NCI-H345 treated with DMSO at 0.1 percent for 48 hours (cell line): ENCODE measurements at regions not wholly inside any gene's neighbourhood (a gene's known extent, or its start where the extent isn't known, plus 50 kb on each side); places are given as distances from the start of the nearest gene placed in this dataset.

Source experiments
- DNase-seq: peaks from one replicate; lab custom pipeline; 2025; ENCODE audit not compliant: unreplicated experiment; lab: John Stamatoyannopoulos, UW

GRCh38 chr15:62785881-62786828 lies 256.4 kb upstream of the TPM1 start:
- no peak for DNase-seq

DNA sequence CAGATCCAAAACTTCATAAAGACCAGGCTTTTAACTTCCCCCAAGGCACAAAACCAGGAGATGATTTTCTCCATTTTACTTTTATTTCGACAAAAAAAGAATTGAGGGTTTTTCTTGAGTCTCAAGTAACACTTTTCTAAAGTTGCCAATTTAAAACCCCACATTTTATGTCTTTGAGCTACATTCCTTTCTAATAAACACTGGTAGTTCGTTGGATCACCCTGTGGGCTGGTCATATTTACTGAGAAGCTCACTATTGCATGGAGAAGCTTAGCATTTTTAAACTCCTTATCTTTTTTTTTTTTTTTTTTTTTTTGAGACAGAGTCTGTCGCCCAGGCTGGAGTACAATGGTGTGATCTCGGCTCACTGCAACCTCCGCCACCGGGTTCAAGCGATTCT lies 255.1 kb upstream of the TPM1 start:
- DNase-seq: no peak

- DNase-seq: no peak
These were observed 254.3 kb upstream of the TPM1 start for GRCh38 chr15:62788224-62788623.

- DNase-seq: no peak
These were observed 252.0 kb upstream of the TPM1 start for GRCh38 chr15:62790546-62790945.

GRCh38 chr15:62791694-62792093 lies 250.9 kb upstream of the TPM1 start:
- DNase-seq: no peak

DNA sequence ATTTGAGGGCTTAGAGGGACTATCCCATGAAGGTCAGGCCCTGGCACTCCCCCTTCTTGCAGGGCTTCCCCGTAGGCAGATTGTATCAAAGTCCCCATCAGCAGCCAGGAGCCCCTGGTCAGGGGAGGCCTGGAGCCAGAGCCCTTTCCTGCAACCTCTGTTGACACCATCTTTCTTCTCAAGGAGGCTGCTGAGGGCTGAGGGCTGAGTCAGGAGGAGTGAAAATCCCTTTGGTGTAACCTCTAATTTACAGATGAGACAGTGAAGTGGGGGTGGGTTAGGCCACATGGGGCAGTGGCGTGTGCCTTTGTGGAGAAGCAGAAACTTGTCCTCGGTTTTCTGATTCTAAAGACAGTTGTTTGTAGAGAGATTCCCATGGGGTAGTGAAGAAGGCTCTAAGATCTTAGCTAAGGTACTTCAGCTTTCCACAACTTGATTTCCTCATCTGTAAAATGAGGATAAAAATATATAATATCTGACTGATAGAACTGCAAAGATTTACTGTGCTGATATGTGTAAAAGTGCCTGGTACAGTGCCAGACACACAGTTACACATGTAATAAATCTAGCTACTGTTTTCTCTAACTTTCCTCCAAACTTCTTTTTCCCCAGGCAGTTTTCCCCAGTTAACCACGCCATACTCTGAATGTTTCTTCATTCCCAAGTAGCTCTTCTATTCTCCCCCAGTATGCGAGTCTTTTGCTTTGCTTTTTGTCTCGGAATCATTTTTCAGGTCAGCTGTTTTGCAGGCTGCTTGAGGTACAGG lies 249.4 kb upstream of the TPM1 start:
- DNase-seq: no peak

GRCh38 chr15:62793752-62794144 lies 248.8 kb upstream of the TPM1 start:
- DNase-seq: no peak

GRCh38 chr15:62795171-62795570 lies 247.4 kb upstream of the TPM1 start:
- no peak for DNase-seq

DNA sequence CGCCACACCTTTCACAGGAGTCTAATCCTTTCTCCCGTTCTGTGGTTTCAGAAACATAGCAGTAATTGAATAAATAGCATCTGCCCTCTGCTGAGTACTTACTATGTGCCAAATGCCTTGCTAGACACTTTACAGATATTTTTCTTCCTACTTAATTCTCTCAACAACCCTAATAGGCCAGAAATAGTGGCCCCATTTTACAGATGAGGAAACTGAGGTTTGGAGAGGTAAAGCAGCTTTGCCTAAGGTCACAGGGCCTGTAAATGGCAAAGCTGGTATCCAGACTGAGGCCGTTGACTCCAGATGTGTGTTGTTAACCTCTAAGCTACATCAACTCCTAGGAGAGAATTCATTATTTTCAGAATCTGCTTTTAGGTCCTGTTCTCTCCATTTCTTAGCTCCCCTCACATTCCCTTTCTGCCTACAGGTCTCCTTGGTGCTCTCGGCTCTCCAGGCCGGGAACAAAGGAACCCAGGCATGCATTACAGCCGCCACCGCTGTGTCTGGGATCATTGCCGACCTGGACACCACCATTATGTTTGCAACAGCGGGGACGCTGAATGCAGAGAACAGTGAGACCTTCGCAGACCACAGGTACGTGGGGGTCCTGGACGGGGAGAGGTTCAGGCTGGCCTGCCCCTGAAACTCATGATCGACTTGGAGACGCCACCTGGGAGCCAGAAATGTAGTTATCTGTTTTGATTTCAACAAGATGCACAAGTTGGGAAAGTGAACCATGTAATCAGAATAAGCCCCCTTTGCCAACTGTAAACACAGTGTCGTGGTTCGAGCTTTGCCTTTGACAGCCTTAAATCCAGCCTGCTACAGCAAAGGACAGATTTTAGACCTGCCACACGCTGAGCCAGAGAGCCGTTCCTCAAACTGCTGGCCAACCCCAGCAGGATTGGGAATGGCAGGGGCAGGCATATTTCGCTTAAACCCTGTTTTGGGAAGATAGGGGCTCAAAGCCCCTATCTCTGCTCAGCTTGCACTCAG lies 246.5 kb upstream of the TPM1 start:
- DNase-seq: no peak

- no peak for DNase-seq
These were observed 245.4 kb upstream of the TPM1 start for GRCh38 chr15:62797171-62797570.

GRCh38 chr15:62798536-62798935 lies 244.0 kb upstream of the TPM1 start:
- DNase-seq: no peak

GRCh38 chr15:62799037-62799436 lies 243.5 kb upstream of the TPM1 start:
- peak; percentile 51 for DNase-seq

DNA sequence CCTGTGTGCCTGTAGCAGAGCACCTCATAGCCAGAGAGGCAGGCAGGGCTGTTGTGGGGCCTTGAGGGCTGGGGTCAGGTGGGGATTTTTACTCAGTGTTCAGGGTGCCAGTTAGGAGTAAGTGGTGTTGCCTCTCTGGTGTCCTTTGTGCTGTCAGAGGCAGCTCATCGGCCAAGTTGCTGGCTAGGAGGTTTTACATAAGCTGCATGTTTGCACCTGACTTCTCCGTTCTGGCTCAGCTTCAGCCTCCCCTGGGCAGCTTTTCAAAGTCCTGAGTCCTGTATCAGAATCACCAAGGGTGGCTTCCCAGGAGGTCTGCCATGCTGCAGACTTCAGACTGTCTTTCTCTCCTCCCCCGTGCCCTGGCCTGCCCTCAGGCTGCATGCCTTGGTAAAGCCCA lies 242.6 kb upstream of the TPM1 start:
- DNase-seq: no peak

DNA sequence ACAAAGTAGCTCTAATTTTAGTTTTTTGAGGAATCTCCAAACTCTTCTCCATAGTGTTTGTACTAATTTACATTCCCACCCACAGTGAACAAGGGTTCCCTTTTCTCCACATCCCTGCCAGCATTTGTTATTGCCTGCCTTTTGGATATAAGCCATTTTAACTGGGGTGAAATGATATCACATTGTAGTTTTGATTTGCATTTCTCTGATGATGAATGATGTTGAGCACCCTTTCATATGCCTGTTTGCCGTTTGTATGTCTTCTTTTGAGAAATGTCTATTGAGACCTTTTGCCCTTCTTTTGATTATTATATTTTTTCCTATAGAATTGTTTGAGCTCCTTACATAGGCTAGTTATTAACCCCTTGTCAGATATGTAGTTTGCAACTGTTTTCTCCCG lies 239.9 kb upstream of the TPM1 start:
- DNase-seq: no peak

- DNase-seq: no peak
These were observed 238.6 kb upstream of the TPM1 start for GRCh38 chr15:62803856-62804400.

DNA sequence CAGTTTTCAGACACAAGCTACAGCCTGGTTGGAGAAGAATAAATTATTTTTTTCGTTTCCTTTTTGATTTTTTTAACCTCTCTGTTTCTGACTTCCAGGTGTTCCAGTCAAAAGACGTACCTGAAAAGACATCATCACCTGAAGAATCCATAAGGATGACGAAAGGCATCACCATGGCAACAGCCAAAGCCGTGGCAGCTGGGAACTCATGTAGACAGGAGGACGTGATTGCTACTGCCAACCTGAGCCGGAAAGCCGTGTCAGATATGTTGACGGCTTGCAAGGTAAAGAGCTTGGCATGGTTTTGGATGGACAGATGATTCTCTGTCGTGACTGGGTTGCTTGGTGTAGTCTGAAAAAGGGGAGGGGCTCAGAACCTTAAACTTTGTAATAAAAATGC lies 237.0 kb upstream of the TPM1 start:
- DNase-seq: no peak

GRCh38 chr15:62807539-62808130 lies 234.9 kb upstream of the TPM1 start:
- DNase-seq: no peak

- no peak for DNase-seq
These were observed 233.2 kb upstream of the TPM1 start for GRCh38 chr15:62809115-62809967.

- no peak for DNase-seq
These were observed 232.6 kb upstream of the TPM1 start for GRCh38 chr15:62809968-62810260.

DNA sequence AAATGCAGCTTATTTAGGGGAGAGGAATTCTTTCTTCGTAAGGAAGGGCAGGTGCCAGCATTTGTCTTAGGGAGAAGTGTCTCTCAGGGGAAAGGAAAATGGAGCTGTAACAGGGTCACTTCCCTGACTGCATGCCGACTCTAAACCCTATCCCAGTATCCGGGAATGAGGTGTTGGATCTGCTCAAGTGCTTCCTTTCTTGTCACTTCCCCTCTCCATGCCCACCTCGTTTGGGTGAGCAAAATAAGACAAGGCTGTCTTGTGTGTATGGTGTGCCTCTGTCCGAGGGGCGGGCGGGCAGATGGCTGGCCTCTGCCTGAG lies 230.1 kb upstream of the TPM1 start:
- DNase-seq: no peak
